ENCODE measurements at regions not wholly inside any gene's neighbourhood (a gene's known extent, or its start where the extent isn't known, plus 50 kb on each side); places are given as distances from the start of the nearest gene placed in this dataset.
A peak's percentile ranks its signal among the peaks of the same experiment; 100 is the strongest.

DNA sequence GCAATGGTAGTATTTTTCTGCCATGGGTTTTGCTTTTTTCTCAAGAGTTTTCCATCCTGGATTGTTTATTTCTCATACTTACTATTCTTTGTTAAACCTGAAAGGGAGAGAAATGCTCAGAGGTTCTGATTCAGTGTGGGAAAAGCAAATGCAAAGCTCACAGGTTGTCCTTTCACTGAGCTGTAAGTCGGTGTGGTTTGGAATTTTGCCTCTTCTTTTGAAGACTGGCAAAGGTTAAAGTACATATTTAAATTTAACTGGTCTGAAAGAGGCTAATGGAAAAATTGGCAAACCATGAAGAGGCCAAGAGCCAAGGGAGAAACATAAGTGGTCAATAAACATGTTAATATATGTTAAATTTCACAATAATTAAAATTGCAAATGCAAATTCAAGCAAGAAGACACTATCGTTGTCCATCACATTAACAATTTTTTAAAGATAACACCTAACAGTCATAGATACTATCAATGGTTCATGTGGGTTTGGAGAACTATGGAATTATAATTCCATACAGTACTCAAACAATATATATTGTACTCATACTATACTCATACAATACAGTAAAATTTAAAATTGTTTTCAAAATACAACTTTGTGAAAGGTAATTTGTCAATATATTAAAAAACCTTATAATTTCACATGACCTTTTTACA lies 246.8 kb upstream of the STT3B start:
- Histone ChIP-seq H3K9me2 (replicated peaks; ENCODE audit: low read depth, low read length) (no peaks in the 10 kb centered on the region), H4K20me1 (ENCODE audit: insufficient read depth, low read length, poor library complexity, severe bottlenecking) (no peaks in the 10 kb centered on the region), H3K4me2 (ENCODE audit: low read depth, low read length, poor library complexity, severe bottlenecking) (no peak overlapping the region), H2AFZ (ENCODE audit: low read length) (no peak overlapping the region), H3K9ac (ENCODE audit: low read depth, low read length, poor library complexity, severe bottlenecking) (no peak overlapping the region), H3K79me2 (ENCODE audit: insufficient read depth, low read length) (no peaks in the 10 kb centered on the region; the same call in 1 of the 2 replicates), H3K4me1 (ENCODE audit: insufficient read depth, low read length, poor library complexity, severe bottlenecking) (peaks cover 47% of the 10 kb centered on the region), H3F3A (ENCODE audit: low read depth) (0 out of 2 replicates have a peak, but pooled peaks cover 5% of the 10 kb centered on the region), H3K4me3 (ENCODE audit: low read length, poor library complexity, severe bottlenecking) (no peak overlapping the region), H3K36me3 (ENCODE audit: insufficient read depth, low read length) (no peaks in the 10 kb centered on the region), H3K27me3 (ENCODE audit: insufficient read depth, low read length, poor library complexity, severe bottlenecking) (no peaks in the 10 kb centered on the region), H3K9me3 (ENCODE audit: insufficient read depth, low read depth, low read length) (no peaks in the 10 kb centered on the region)
- TF ChIP-seq, protein P1, sequence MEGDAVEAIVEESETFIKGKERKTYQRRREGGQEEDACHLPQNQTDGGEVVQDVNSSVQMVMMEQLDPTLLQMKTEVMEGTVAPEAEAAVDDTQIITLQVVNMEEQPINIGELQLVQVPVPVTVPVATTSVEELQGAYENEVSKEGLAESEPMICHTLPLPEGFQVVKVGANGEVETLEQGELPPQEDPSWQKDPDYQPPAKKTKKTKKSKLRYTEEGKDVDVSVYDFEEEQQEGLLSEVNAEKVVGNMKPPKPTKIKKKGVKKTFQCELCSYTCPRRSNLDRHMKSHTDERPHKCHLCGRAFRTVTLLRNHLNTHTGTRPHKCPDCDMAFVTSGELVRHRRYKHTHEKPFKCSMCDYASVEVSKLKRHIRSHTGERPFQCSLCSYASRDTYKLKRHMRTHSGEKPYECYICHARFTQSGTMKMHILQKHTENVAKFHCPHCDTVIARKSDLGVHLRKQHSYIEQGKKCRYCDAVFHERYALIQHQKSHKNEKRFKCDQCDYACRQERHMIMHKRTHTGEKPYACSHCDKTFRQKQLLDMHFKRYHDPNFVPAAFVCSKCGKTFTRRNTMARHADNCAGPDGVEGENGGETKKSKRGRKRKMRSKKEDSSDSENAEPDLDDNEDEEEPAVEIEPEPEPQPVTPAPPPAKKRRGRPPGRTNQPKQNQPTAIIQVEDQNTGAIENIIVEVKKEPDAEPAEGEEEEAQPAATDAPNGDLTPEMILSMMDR (conservative IDR thresholded peaks at IDR 0.05; ENCODE audit: low read length): no peak
- TF ChIP-seq EZH2phosphoT487 (IDR thresholded peaks at IDR 0.05; ENCODE audit: borderline replicate concordance): no peak

DNA sequence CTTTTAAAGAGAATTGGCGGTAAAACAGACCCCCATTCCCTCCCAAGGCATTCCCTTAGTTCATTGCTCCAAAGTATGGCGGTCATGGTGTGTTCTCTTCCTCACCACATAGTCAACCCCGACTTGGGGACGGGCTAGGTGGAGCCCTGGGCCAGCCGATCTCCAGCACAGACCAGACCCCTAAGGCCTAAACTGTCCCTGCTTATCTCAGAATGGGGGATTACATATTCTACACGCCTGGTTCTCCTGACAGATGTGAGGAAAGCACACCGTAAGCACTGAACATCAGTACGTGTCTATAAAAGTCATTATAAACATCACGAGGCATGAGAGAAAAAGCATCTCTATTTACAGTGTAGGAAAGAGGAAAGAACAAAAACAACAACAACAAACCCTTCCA lies 244.5 kb upstream of the STT3B start:
- H2AFZ ChIP-seq (ENCODE audit: low read length): peak overlapping the region; percentile 21; the same call in 1 of the 2 replicates
- H3K4me3 ChIP-seq (ENCODE audit: low read length, poor library complexity, severe bottlenecking): peak overlapping the region; percentile 48
- H4K20me1 ChIP-seq (ENCODE audit: insufficient read depth, low read length, poor library complexity, severe bottlenecking): no peaks in the 10 kb centered on the region
- H3K9ac ChIP-seq (ENCODE audit: low read depth, low read length, poor library complexity, severe bottlenecking): peak overlapping the region; percentile 40
- no peaks in the 10 kb centered on the region for H3K27me3 ChIP-seq (ENCODE audit: insufficient read depth, low read length, poor library complexity, severe bottlenecking)
- H3K4me1 ChIP-seq (ENCODE audit: insufficient read depth, low read length, poor library complexity, severe bottlenecking): peaks cover 59% of the 10 kb centered on the region
- TF ChIP-seq EZH2phosphoT487 (IDR thresholded peaks at IDR 0.05; ENCODE audit: borderline replicate concordance): no peak
- TF ChIP-seq, protein P1 (conservative IDR thresholded peaks at IDR 0.05; ENCODE audit: low read length): no peak
- H3K9me2 ChIP-seq (replicated peaks; ENCODE audit: low read depth, low read length): no peaks in the 10 kb centered on the region
- H3K79me2 ChIP-seq (ENCODE audit: insufficient read depth, low read length): no peaks in the 10 kb centered on the region; the same call in 1 of the 2 replicates
- 0 out of 2 replicates have a peak, but pooled peaks cover 5% of the 10 kb centered on the region for H3F3A ChIP-seq (ENCODE audit: low read depth)
- no peaks in the 10 kb centered on the region for H3K9me3 ChIP-seq (ENCODE audit: insufficient read depth, low read depth, low read length)
- H3K36me3 ChIP-seq (ENCODE audit: insufficient read depth, low read length): no peaks in the 10 kb centered on the region
- peak overlapping the region; percentile 47 for H3K4me2 ChIP-seq (ENCODE audit: low read depth, low read length, poor library complexity, severe bottlenecking)

DNA sequence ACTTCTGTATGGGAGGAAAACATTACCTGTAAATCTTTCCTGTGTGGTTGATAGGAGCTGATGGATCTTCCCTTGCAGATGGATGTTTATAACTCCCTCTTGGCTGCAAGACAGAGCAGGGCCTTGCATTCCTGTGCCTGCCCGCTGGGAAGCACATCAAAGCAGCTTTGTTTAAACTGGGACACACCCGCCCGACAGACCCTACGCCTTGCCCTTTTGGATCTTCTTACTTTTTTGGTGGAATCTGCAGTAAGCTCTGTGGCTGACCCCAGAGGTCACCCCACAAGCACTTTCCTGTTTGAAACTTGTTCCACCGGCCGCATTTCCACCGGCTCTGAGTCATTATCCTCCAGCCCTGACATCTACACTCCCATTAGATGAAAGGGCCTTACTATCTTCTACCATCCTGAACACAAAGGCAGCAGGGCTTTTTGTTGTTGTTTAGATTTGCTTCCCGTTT lies 244.1 kb upstream of the STT3B start:
- Histone ChIP-seq H3K9me2 (replicated peaks; ENCODE audit: low read depth, low read length) (no peaks in the 10 kb centered on the region), H2AFZ (ENCODE audit: low read length) (peak overlapping the region; percentile 21; the same call in 1 of the 2 replicates), H3K36me3 (ENCODE audit: insufficient read depth, low read length) (no peaks in the 10 kb centered on the region), H3K27me3 (ENCODE audit: insufficient read depth, low read length, poor library complexity, severe bottlenecking) (no peaks in the 10 kb centered on the region), H3K4me2 (ENCODE audit: low read depth, low read length, poor library complexity, severe bottlenecking) (peak overlapping the region; percentile 47), H3F3A (ENCODE audit: low read depth) (0 out of 2 replicates have a peak, but pooled peaks cover 5% of the 10 kb centered on the region), H4K20me1 (ENCODE audit: insufficient read depth, low read length, poor library complexity, severe bottlenecking) (no peaks in the 10 kb centered on the region), H3K9me3 (ENCODE audit: insufficient read depth, low read depth, low read length) (no peaks in the 10 kb centered on the region), H3K9ac (ENCODE audit: low read depth, low read length, poor library complexity, severe bottlenecking) (peak overlapping the region; percentile 40), H3K4me1 (ENCODE audit: insufficient read depth, low read length, poor library complexity, severe bottlenecking) (peaks cover 60% of the 10 kb centered on the region), H3K79me2 (ENCODE audit: insufficient read depth, low read length) (no peaks in the 10 kb centered on the region; the same call in 1 of the 2 replicates), H3K4me3 (ENCODE audit: low read length, poor library complexity, severe bottlenecking) (peak overlapping the region; percentile 48)
- TF ChIP-seq EZH2phosphoT487 (IDR thresholded peaks at IDR 0.05; ENCODE audit: borderline replicate concordance): no peak
- TF ChIP-seq, protein P1 (conservative IDR thresholded peaks at IDR 0.05; ENCODE audit: low read length): no peak

Measured in Loucy (cell line).